NOMO-1 (cell line): ENCODE measurements at regions not wholly inside any gene's neighbourhood (a gene's known extent, or its start where the extent isn't known, plus 50 kb on each side); places are given as distances from the start of the nearest gene placed in this dataset.
"Not testable (repeated sequence)": the region's sequence is repeated elsewhere in the genome, so short reads cannot be mapped to it uniquely, and the experiment has no call there.

Experiments used
- DNase-seq, 2 experiments: peaks; one replicate each; lab custom pipeline; 2025; ENCODE audit not compliant: unreplicated experiment in 2 of 2; lab: John Stamatoyannopoulos, UW

- DNase-seq = no peak
These were observed 50.2 kb downstream of the RAD54L2 start for GRCh38 chr3:51588724-51589123.

- no peak for DNase-seq
These were observed 52.7 kb downstream of the RAD54L2 start for GRCh38 chr3:51591231-51591630.

GRCh38 chr3:51593697-51594096 is 55.2 kb downstream of the RAD54L2 start:
- no peak for DNase-seq

GRCh38 chr3:51599638-51600037 is 61.1 kb downstream of the RAD54L2 start:
- DNase-seq = not testable (repeated sequence)

GRCh38 chr3:51604212-51604611 is 65.7 kb downstream of the RAD54L2 start:
- no peak for DNase-seq

- no peak for DNase-seq
These were observed 65.1 kb upstream of the TEX264 start for GRCh38 chr3:51605938-51606337.

GRCh38 chr3:51606871-51607270 is 64.2 kb upstream of the TEX264 start:
- DNase-seq = not testable (repeated sequence)

GRCh38 chr3:51607591-51608325 is 63.3 kb upstream of the TEX264 start:
- DNase-seq = not testable (repeated sequence)

- DNase-seq = no peak
These were observed 60.3 kb upstream of the TEX264 start for GRCh38 chr3:51610708-51611107.

GRCh38 chr3:51617597-51617996 is 53.5 kb upstream of the TEX264 start:
- DNase-seq = no peak

GRCh38 chr3:51618038-51618437 is 53.0 kb upstream of the TEX264 start:
- DNase-seq = not testable (repeated sequence)

GRCh38 chr3:51618496-51618895 is 52.6 kb upstream of the TEX264 start:
- no peak for DNase-seq

- no peak for DNase-seq
These were observed 51.1 kb upstream of the TEX264 start for GRCh38 chr3:51619983-51620382.

- no peak for DNase-seq
These were observed 50.5 kb upstream of the TEX264 start for GRCh38 chr3:51620543-51620942.

- peak in 1 of 2 experiments; percentile 43 for DNase-seq
These were observed 49.8 kb upstream of the TEX264 start for GRCh38 chr3:51621091-51621892.
